T47D (cell line): ENCODE measurements at regions not wholly inside any gene's neighbourhood (a gene's known extent, or its start where the extent isn't known, plus 50 kb on each side); places are given as distances from the start of the nearest gene placed in this dataset.
A peak's percentile ranks its signal among the peaks of the same experiment; 100 is the strongest.

Experiments
- DNase-seq, 2 experiments: peaks; one replicate each; pipeline versions ENCODE4 v3.0.0 to v3.0.0-alpha.2; 2011 to 2012; ENCODE audit warnings: low read depth in 1 of 2, low spot score in 1 of 2
- JUND ChIP-seq: IDR thresholded peaks from 2 replicates; pipeline ENCODE4 v1.6.1; 2012; ENCODE audit warnings: low read depth
- in situ Hi-C: cut with HindIII; loops from 2 replicates; pipeline ENCODE4 v1.10.0; 2016; ENCODE audit warnings: low sequenced_read_pairs, low pct_unique_long_range_greater_than_20kb

GRCh38 chr3:177944228-177944661, 592.0 kb upstream of the KCNMB2 start:
- in situ Hi-C loops = no loop called here
- no peak for DNase-seq
- TF ChIP-seq JUND = no peak

GRCh38 chr3:177946048-177946447, 590.2 kb upstream of the KCNMB2 start:
- in situ Hi-C loops = no loop called here
- no peak for TF ChIP-seq JUND
- no peak for DNase-seq

GRCh38 chr3:177946497-177946896, 589.7 kb upstream of the KCNMB2 start:
- in situ Hi-C loops = no loop called here
- no peak for DNase-seq
- no peak for TF ChIP-seq JUND

- DNase-seq = no peak
- no peak for TF ChIP-seq JUND
- in situ Hi-C loops = no loop called here
Observed at GRCh38 chr3:177946936-177947335, 589.3 kb upstream of the KCNMB2 start.

GRCh38 chr3:177947901-177948300, 588.3 kb upstream of the KCNMB2 start:
- TF ChIP-seq JUND = no peak
- in situ Hi-C loops = no loop called here
- no peak for DNase-seq

GRCh38 chr3:177948716-177949425, 587.4 kb upstream of the KCNMB2 start:
- DNase-seq = no peak
- no peak for TF ChIP-seq JUND
- in situ Hi-C loops = no loop called here

- DNase-seq = no peak
- no peak for TF ChIP-seq JUND
- in situ Hi-C loops = no loop called here
Observed at GRCh38 chr3:177959188-177959587, 577.0 kb upstream of the KCNMB2 start.

GRCh38 chr3:177960014-177960413, 576.2 kb upstream of the KCNMB2 start:
- TF ChIP-seq JUND = no peak
- no peak for DNase-seq
- in situ Hi-C loops = no loop called here

GRCh38 chr3:177960722-177961121, 575.5 kb upstream of the KCNMB2 start:
- DNase-seq = no peak
- in situ Hi-C loops = no loop called here

GRCh38 chr3:177961784-177962183, 574.5 kb upstream of the KCNMB2 start:
- in situ Hi-C loops = no loop called here
- no peak for DNase-seq
- no peak for TF ChIP-seq JUND

More at GRCh38 chr3:177960722-177961121, 575.5 kb upstream of the KCNMB2 start:
- no peak for TF ChIP-seq JUND

- DNase-seq = no peak
- in situ Hi-C loops = no loop called here
- TF ChIP-seq JUND = no peak
Observed at GRCh38 chr3:177966493-177966892, 569.7 kb upstream of the KCNMB2 start.

GRCh38 chr3:177968891-177969290, 567.3 kb upstream of the KCNMB2 start:
- in situ Hi-C loops = no loop called here
- TF ChIP-seq JUND = no peak
- DNase-seq = no peak

GRCh38 chr3:177973241-177973840, 562.9 kb upstream of the KCNMB2 start:
- in situ Hi-C loops = no loop called here
- peak; percentile 15; the same call in 1 of the 2 replicates for TF ChIP-seq JUND
- peak in 1 of 2 experiments; percentile 41 for DNase-seq
